ENCODE measurements at regions not wholly inside any gene's neighbourhood (a gene's known extent, or its start where the extent isn't known, plus 50 kb on each side); places are given as distances from the start of the nearest gene placed in this dataset.
A peak's percentile ranks its signal among the peaks of the same experiment; 100 is the strongest.
"Not testable (repeated sequence)": the region's sequence is repeated elsewhere in the genome, so short reads cannot be mapped to it uniquely, and the experiment has no call there.

- no peak for FAIRE-seq
Observed at GRCh38 chr2:20130160-20130560, 78.7 kb upstream of the LAPTM4A start.

GRCh38 chr2:20129331-20130159 is 78.1 kb upstream of the LAPTM4A start:
- FAIRE-seq = no peak

- FAIRE-seq = peak; percentile 78
Observed at GRCh38 chr2:20128506-20129330, 77.3 kb upstream of the LAPTM4A start.

DNA sequence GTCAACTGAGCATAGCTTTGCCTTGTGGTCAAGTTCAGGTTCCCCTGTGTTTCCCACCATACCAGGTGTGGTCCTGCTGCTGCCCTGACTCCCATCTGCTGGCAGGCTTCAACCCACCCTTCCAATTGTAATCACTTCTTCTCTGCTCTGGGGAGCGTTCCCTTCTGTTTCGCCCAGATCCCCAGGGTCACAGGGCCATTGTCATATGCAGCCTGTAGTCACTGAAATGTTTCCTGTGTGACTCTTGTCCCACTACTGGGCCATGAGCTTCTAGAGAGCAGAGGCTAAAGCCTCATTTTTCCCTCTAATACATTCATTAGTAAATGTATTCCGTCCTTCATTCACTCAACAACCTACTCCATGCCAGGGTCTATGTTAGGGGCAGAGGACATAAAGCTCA is 75.0 kb upstream of the LAPTM4A start:
- no peak for FAIRE-seq

DNA sequence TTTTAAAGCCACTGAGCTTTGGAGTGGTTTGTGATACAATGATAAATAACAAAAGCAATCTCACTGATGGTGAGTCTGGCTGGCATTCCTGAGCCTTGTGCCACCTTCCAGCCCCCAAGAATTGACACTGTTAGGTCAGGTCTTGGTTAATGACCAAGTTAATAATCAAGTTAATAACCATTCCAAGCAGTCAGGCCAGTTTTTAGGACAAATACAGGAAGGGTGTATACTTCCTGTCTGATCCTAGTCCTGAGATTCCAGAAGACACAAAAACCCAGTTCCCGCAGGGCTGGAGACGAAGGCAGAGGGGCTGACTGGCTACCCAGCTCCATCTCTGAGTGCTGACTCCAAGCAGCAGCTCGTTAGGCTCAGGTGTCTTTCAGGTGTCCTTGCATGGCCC is 74.6 kb upstream of the LAPTM4A start:
- no peak for FAIRE-seq

DNA sequence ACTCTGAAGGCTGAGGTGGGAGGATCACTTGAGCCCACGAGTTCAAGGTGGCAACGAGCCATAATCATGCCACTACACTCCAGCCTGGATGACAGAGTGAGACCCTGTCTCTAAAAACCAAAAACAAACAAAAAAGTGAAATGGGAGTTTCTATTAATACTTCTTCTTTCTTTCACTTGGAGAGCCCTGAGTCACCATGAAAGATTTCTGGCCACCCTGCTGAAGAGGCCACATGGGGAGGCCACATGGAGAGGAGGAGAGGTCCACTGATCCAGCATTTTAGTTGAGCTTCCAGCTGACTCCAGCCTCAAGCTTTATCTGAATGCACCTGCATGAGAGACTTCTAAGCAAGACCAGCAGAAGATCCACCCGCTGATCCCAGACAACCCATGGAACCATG is 74.2 kb upstream of the LAPTM4A start:
- no peak for FAIRE-seq

GRCh38 chr2:20125164-20125563 is 73.7 kb upstream of the LAPTM4A start:
- no peak for FAIRE-seq

DNA sequence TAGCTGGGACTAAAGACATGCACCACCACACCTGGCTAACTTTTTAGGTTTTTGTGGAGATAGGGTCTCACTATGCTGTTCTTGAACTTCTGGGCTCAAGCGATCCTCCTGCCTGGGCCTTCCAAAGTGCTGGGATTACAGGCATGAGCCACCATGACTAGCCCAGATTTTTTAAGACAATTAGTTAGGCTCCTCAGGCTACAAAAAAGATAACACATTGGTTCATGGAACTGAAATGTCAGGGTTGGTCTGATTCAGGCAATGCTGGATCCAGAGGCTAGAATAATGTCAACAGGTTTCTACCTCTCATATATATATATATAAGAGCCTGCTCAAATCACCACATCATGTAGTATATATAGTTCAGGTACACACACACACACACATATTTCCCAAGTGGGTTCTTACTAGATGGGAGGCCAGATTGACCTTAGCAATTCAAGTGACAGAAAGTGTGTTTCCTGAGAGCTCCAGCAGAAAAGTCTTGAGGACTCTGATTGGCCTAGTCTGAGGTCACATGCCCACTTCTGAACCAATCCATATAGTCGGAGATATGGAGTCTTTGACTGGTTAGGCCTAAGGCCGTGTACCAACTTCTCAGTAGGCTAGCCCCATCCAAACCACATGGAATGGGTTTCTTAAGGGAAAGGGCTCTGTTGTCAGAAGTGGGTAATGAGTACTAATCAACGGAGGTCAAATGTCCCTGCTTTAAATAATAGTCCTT is 72.6 kb upstream of the LAPTM4A start:
- FAIRE-seq = no peak

GRCh38 chr2:20122864-20123263 is 71.4 kb upstream of the LAPTM4A start:
- FAIRE-seq = no peak

GRCh38 chr2:20120569-20121416 is 69.4 kb upstream of the LAPTM4A start:
- FAIRE-seq = no peak

DNA sequence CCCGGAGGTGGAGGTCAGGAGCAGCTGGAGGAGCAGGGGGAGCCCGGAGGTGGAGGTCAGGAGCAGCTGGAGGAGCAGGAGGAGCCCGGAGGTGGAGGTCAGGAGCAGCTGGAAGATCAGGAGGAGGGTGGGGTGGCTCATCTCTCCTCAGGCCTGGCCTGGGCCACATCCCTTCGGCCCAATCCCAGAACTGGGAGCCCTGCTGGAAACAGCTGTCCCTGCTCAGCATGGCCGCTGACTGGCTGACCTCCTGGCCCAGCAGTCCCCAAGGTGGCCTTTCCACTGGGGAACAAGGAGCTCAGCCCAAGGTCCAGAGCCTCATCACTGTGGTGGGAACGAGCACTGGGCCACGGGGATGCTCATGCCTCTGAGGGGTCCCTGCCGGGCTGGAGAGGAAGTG is 66.6 kb upstream of the LAPTM4A start:
- FAIRE-seq = no peak

DNA sequence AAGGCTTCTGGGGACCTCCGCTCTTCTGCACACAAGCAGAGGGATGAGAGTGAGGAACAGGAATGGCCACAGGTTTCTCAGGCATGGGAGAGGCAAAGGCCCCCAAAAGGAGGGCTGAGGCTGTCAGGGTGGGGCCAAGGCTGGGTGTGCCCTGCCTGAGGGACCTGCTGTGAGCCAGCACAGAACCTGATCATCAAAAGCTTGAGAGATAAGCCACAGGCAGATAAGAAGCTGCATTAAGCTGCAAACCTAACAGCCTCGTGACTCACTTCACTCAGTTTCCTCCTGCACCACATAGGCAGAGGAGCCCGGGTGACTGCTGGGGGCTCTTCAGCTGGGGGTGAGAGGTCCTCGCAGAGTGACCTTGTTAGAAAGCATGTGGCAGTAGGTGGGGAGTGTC is 64.5 kb upstream of the LAPTM4A start:
- no peak for FAIRE-seq

GRCh38 chr2:20115374-20115773 is 63.9 kb upstream of the LAPTM4A start:
- FAIRE-seq = no peak

GRCh38 chr2:20113986-20114938 is 62.8 kb upstream of the LAPTM4A start:
- no peak for FAIRE-seq

DNA sequence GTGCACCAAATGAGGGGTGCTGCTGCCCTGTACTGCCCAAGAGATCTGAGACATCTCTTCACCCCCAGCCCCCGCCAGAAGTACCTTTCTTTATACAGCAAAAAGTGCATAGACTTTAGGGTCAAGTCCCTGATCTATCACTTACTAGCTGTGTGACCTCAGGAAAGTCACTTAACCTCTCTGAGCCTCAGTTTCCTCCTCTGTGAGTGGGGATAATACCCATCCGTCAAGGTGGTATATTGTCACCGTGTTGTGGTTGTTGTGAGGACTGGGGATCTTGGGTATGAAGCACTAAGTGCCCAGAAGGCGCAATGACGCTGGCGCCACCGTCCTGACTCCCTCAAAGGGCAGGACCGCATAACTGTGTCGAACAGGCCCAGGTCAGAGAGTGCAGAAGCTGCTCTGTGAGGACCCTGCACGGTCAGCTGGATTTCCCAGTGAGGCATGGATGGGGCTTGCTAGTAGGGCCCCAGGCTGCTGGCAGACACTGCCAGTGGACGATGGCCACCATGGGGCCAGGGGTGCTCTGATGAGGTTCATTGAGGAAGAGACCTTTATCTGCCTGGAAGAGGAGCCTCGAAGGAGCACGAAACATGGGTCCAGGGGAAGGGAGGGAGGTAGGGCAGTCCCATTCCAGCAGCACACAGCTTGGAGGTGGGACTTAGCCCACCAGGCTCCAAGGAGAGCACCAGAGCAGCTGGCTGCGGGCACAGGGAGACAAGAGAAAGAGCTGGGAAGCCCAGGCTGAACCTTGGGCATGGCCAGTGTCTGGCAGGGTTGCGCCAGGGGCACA is 61.8 kb upstream of the LAPTM4A start:
- FAIRE-seq = no peak

GRCh38 chr2:20112361-20112760 is 60.9 kb upstream of the LAPTM4A start:
- not testable (repeated sequence) for FAIRE-seq

DNA sequence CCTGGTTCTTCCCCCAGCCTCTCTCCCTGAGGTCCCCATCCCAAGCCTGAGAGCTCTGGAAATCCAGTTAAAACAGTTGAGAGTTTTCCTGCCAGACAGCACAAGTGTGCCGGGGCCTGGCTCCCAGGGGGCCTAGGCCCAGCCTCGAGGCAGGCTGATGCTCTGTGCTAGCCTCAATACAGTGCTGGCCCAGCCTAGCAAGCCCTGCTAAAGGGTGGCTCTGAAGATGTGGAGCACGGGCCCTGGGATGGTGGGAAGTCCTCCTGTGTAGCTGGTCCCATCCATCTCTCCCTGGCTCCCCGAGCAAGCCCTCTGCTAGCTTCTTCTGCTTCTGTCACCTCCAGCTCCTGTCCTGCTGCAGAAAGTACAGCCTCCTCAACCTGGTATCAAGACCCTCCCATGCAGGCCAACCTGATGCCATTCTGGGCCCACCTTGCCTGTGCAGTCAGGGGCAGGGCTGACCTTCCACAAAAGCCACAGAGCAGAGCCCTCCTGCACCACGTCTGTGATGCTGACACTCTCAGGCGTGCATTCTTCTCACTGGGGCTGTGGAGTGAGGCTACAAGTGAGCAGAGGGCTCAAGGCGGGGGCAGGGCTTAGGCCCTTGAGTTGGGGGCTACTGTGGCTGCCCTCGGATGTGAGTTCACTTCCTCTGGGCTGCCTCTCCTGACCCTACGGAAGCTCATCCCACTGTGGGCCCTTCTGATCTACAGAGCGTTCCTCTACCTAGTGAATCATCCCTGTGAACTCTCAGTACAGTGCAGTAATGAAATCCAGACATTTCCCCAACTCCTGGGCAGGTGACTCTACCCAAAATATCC is 60.1 kb upstream of the LAPTM4A start:
- FAIRE-seq = no peak

GRCh38 chr2:20110876-20111275 is 59.4 kb upstream of the LAPTM4A start:
- FAIRE-seq = no peak

- FAIRE-seq = no peak
Observed at GRCh38 chr2:20110383-20110782, 59.0 kb upstream of the LAPTM4A start.
